GM19452 (cell line): ENCODE measurements at regions not wholly inside any gene's neighbourhood (a gene's known extent, or its start where the extent isn't known, plus 50 kb on each side); places are given as distances from the start of the nearest gene placed in this dataset.

Experiments used
- ATAC-seq: cut with Tn5 transposase; IDR thresholded peaks from one replicate; pipeline ENCODE4 v1.9.1; 2021; ENCODE audit not compliant: unreplicated experiment

- no peak for ATAC-seq
Observed at GRCh38 chr6:33967966-33968724, 164.3 kb upstream of the MLN start.

GRCh38 chr6:33967265-33967767, 163.5 kb upstream of the MLN start:
- ATAC-seq: no peak

DNA sequence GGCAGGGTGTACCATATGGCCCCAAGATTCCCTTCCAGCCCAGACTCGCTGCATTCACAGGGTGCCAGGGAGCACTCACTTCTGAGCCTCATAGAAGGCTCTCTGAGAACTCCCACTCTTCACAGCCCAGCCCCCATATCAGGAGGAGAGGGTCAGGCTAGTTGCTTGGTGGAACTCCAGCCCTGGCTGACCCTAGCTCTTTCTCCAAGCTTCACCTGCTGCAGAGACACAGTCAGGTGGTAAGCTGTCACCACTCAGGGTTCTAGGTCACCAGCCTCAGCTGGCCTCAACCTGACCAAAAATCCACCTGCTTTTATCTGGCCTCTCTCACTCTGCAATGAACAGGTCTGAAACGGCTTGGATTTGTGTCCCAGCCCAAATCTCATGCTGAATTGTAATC, 162.7 kb upstream of the MLN start:
- no peak for ATAC-seq

DNA sequence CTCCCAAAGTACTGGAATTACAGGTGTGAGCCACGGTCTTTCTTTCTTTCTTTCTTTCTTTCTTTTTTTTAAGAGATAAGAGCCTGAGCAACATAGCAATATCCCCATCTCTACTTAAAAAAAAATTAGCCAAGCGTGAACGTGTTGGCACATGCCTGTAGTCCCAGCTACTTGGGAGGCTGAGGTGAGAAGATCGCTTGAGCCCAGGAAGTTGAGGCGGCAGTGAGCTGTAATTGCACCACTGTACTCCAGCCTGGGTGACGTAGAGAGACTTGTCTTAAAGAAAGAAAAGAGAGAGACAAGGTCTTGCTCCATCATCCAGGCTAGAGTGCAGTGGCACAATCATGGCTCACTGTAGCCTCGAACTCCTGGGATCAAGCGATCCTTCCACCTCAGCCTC, 162.0 kb upstream of the MLN start:
- ATAC-seq: no peak

GRCh38 chr6:33964387-33964786, 160.6 kb upstream of the MLN start:
- ATAC-seq: no peak

DNA sequence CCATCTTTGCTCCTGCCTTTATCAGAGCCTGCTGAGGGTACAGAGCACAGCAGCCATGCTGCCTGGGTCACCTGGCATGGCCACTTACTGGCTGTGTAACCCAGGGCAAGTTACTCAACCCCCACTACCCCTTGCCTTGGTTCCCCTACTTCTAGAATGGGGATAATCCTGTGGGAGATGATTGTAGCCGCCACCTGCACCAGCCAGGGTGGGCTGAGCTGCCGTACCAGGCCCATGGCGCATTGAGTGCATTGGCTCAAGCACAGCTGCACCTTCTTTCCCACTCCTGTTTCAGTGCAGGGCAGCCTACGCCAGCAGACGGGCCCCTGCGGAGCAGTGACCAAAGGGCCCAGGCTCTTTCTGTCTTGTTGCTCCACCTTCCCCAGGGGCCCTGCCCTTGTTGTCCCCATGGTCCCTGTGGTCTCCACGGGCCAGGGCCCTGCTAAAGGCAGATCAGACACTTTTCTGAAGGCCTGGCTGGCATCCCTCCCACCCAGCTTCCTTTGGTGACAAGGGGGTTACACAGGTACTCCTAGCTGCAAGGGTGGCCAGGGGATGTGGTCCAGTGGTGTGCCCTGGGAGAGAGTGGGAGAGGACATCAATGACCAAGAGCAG, 159.4 kb upstream of the MLN start:
- no peak for ATAC-seq

GRCh38 chr6:33962246-33963027, 158.6 kb upstream of the MLN start:
- no peak for ATAC-seq

DNA sequence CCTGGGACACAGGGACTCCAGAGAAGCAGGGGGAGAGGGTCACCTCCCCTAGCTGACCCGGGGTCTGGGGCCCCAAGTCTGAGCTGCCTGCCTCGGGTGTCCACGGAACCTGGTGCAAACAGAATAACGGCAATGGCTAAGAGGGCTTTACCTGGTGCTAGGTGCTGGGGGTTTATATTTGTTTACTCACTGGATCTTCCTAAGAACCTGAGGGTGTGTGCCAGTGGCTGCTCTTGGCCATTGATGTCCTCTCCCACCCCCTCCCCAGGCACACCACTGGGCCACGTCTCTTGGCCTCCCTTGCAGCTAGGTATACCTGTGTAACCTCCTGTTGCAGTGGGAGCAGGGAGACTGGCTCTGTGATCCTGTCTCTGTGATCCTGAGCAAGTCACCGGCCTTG, 157.9 kb upstream of the MLN start:
- no peak for ATAC-seq

DNA sequence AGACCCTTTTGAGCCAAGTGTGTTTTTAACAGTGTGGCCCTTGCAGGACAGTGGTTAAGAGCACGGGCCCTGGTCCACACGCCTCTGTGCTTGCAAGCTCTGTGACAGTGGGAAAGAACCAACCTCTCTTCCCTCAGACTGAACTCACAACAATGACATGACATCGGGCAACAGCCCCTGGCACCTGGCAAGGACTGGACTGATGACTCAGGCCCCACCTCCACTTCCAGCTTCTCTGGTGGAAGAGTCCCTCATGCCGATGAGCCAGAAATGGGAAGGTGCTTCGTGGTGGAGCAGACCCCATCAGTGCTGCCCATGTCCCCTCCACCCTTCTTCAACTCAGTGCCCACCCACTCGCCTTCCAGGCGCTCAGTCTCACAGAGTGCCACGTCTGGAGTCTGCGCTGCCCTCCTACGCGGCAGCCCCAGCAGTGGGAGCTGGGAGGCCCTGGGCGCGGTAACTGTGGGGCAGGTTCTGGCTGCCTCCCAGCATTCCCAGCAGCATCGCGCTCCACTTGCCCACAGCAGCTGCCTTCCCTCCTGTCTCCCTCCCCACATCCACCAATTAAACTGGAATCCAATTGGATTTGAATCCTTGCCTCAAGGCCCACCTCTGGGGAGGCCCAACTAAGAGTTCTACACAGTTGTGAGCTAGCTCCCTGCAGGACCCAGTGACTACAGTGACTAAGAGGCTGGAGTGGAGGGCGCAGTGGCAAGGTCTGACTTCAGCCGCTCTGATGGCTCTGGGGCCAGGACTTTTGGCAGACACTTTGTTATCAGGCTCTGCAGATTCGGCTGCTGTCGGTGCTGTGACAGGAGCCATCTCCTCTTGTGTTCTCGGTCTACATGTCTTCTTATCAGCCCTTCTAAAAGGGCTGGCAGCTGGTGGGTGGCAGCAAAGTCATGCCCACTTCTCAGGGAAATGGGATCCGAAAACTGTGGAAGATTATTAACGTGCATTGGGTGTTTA, 156.8 kb upstream of the MLN start:
- ATAC-seq: no peak

DNA sequence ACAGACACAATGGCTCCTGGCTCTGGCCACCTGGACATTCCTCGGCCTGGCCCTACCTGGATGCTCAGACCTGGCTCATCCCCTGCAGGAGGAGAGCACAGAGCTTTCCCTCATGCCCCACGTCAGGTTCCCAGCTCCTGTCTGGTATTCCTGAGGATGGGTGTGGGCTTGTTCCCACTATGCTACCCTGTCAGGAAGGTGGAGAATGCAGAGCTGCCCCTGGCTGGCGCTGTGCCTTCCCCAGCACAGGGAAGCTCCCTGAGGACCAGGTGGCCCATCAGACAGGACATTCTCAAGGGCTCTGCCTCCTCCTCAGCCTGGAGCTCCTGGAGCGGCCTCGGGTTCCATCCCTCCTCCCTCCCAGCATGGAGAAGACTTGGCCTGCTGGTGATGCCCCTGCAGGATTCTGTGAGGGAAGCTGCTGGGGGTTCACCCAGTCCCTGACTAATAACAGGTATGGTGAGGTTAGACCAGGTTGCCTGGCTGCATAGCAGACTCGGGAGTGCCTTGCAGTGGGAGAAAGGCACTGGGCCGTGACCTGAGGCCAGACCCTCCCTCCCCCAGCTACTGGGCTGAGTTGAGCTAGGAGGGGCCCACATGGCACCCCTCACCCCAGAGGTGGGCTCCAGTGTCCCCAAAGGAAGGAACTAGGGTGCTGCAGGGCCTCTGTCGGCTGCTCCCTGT, 156.0 kb upstream of the MLN start:
- ATAC-seq: no peak

DNA sequence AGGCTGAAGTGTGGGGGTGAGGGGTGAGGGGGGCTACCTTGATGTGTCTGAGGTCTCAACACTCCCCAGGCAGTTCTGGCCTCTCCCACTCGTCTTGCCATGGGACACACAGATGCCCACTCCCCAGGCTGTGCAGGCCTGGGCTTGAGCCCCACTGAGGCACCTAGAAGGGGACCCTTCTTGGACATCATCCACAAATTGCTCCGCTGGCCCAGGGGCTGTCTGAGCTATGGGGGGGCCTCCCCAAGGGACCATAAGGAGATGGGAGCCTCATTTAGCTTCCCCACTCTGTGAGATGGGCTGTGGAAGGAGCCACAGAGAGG, 155.5 kb upstream of the MLN start:
- ATAC-seq: no peak

DNA sequence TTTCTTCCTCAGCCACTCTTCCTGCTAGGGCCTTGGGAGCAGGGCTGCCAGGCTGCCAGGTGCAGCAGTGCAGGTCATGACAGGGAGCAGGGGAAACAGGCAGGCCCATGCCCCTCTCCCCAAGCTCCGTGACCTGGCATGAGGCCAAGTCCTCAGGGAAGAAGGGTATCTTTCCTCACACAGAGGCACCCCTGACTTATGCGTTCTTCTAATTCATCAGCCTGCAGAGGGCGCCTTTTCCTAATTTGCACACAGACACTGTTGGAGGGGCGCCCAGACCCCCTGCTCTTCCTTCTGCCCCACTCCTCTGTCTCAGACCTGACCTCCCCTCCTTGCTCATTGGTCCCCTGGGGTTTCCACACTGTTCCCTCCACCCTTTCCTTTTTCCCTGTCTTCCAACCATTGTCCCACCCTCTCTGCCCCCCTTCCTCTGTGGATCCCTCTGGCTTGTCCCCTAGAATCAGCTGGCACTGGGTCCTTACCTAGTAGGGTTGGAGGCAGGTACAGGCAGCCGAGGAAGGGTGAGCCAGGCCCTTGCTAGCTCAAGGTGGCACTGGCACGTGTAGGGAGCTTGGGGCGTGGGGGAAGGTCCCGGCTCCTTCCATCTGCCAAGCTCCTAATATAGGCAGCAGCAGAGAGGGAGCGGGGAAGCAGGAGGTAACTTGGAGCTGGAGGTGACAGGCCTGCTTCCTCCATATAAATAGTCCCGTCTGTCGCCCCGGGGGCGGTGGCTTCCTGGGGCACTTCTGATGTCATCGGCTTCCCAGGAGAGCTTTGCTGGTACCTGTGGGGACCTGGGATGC, 154.9 kb upstream of the MLN start:
- no peak for ATAC-seq

DNA sequence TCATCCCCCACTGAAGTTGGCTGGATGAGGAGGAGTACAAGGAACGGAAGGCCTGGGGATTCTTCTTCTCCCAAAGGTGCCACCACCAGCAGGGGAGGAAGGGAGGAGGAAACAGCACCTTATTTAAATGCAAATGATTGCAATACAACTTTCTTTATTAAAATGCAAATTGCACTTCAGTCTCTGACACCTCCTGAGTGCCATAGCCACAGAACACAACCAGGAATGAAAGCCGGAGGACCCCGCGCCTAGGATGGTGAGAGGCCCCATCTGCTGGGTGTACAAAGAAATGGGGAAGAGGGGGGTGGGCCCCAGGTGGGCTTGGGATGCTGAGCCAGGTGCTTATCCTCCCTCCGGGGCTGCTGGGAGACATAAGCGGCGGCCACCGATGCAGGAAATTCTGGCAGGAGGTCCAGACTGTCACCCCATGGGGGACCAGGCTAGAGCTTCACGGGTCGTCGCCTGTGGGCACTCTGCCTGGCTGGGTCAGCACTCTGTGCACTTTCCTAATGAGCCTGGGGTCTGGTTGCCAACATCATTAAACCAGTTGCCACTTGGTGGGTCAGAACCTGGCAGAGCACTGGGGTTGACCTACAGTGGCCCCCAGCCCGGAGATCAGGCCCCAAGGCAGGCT, 154.2 kb upstream of the MLN start:
- no peak for ATAC-seq

GRCh38 chr6:33957131-33957891, 153.5 kb upstream of the MLN start:
- ATAC-seq: no peak

- no peak for ATAC-seq
Observed at GRCh38 chr6:33956206-33956605, 152.4 kb upstream of the MLN start.

DNA sequence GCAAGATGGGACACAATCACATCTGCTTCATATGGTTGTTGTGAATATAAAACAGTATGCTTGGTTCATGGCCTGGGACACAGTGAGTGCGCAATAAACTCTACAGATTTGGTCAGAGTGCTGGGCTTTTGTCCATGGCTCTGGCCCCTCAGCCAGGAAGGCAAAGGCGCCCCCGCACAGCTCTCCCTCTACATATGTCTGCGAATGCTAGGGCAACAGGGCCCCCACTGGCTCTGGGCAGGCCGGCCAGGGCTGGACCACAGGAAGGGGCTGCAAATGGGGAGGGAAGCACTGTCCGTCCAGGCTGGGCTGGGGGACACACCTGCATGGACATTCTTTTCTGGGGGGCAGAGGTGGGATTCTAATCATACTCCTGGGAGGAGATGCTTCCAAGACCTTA, 151.8 kb upstream of the MLN start:
- no peak for ATAC-seq

DNA sequence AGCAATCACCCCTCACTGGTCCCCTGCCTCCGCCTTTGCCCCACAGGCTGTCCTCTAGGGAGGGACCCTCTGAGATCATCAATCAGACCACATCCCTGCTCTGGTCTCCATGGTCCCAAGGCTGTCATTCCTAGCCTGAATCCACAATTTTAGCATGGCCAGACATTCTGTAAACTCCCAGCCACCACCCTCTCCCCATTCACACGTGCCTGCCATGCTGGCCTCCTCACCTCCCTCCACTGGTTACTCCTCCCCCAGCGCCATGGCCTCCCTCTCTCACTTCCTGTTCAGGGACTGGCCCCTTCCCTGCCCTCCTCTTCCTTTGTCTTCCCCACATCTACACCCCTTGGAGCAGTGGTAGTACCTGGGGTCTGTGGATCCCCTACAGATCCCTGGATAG, 150.7 kb upstream of the MLN start:
- ATAC-seq: no peak

- ATAC-seq: no peak
Observed at GRCh38 chr6:33953171-33953570, 149.4 kb upstream of the MLN start.
